Stimulated activated CD8-positive, alpha-beta memory T cell treated with anti-CD3 and anti-CD28 coated beads, Interleukin-15, amount 100 ng/mL, for 4 hours (primary cell): ENCODE measurements at regions not wholly inside any gene's neighbourhood (a gene's known extent, or its start where the extent isn't known, plus 50 kb on each side); places are given as distances from the start of the nearest gene placed in this dataset.

Experiments
- DNase-seq, 2 donors: peaks; one replicate each; pipeline ENCODE4 v3.0.0-alpha.2; 2020; ENCODE audit warnings: low read depth in 2 of 2

GRCh38 chr22:48320683-48321451, 1506.8 kb downstream of the BRD1 start:
- DNase-seq: no peak

- DNase-seq: no peak
These were observed 1507.5 kb downstream of the BRD1 start for GRCh38 chr22:48320048-48320682.

- DNase-seq: no peak
These were observed 1508.2 kb downstream of the BRD1 start for GRCh38 chr22:48319321-48320047.

- no peak for DNase-seq
These were observed 1508.9 kb downstream of the BRD1 start for GRCh38 chr22:48318575-48319320.

- no peak for DNase-seq
These were observed 1509.5 kb downstream of the BRD1 start for GRCh38 chr22:48318173-48318572.

- no peak for DNase-seq
These were observed 1511.1 kb downstream of the BRD1 start for GRCh38 chr22:48316257-48317250.

GRCh38 chr22:48315439-48316256, 1512.0 kb downstream of the BRD1 start:
- no peak for DNase-seq

- no peak for DNase-seq
These were observed 1513.6 kb downstream of the BRD1 start for GRCh38 chr22:48314073-48314472.

GRCh38 chr22:48313175-48313830, 1514.4 kb downstream of the BRD1 start:
- DNase-seq: no peak

GRCh38 chr22:48310740-48311139, 1516.9 kb downstream of the BRD1 start:
- no peak for DNase-seq

GRCh38 chr22:48310289-48310688, 1517.4 kb downstream of the BRD1 start:
- no peak for DNase-seq

GRCh38 chr22:48309836-48310235, 1517.8 kb downstream of the BRD1 start:
- DNase-seq: no peak

- DNase-seq: no peak
These were observed 1518.5 kb downstream of the BRD1 start for GRCh38 chr22:48309115-48309705.

- no peak for DNase-seq
These were observed 1519.7 kb downstream of the BRD1 start for GRCh38 chr22:48307931-48308330.

- DNase-seq: no peak
These were observed 1520.7 kb downstream of the BRD1 start for GRCh38 chr22:48306785-48307510.

- DNase-seq: no peak
These were observed 1521.4 kb downstream of the BRD1 start for GRCh38 chr22:48306284-48306683.

- DNase-seq: no peak
These were observed 1521.9 kb downstream of the BRD1 start for GRCh38 chr22:48305726-48306235.

GRCh38 chr22:48303369-48303725, 1524.3 kb downstream of the BRD1 start:
- DNase-seq: no peak
